ENCODE measurements at regions not wholly inside any gene's neighbourhood (a gene's known extent, or its start where the extent isn't known, plus 50 kb on each side); places are given as distances from the start of the nearest gene placed in this dataset.

DNA sequence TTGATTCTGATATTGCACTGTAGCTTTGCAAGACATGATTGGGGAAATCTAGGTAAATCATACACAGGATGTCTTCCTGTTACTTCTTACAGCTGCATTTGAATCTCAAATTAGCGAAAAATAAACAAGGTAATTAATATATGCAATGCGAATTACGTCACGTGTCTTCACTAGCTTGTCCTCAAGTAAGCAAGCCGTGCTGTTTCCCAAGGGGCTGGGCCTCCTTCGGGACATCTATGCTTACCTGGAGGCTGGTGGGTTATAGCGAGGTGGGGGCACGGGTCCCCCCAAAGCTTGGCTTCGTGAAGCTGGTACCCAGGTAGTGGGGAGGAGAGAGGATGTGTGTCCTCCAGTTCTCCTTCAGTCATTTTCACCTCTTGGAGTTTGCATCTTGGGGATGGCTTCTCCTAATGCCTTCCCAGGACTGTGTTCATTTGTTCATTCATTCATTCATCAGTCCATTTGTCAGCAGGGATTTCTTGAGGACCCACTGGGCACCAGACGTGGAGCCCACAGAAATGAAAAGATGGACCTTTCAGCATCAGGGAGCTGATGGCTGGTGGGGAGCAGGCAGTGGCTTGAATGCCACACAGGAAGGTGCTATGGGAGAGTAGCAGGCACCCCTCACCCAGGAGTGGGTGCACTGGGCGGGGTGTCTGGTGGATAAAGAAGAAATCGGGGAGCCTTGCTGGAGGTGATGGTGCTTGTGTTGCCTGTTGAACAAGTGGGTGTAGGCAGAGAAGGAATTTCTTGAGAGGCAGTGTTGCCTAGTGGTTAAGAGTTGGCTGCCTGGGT, 155.1 kb downstream of the GLI2 start:
- intact Hi-C loops (cut with DNase I) = no loop called here
- no peaks in the 10 kb centered on the region for H3K27me3 ChIP-seq
- H3K27ac ChIP-seq = no peak overlapping the region
- 89 to 95% (median 93%) methylated on average over 12 of the region's 12 CpGs for WGBS, 4 donors
- no peaks in the 10 kb centered on the region for H3K36me3 ChIP-seq (replicated peaks in 1 of 2)
- no peak for TF ChIP-seq POLR2A (IDR thresholded peaks at IDR 0.05)
- TF ChIP-seq, protein P1, sequence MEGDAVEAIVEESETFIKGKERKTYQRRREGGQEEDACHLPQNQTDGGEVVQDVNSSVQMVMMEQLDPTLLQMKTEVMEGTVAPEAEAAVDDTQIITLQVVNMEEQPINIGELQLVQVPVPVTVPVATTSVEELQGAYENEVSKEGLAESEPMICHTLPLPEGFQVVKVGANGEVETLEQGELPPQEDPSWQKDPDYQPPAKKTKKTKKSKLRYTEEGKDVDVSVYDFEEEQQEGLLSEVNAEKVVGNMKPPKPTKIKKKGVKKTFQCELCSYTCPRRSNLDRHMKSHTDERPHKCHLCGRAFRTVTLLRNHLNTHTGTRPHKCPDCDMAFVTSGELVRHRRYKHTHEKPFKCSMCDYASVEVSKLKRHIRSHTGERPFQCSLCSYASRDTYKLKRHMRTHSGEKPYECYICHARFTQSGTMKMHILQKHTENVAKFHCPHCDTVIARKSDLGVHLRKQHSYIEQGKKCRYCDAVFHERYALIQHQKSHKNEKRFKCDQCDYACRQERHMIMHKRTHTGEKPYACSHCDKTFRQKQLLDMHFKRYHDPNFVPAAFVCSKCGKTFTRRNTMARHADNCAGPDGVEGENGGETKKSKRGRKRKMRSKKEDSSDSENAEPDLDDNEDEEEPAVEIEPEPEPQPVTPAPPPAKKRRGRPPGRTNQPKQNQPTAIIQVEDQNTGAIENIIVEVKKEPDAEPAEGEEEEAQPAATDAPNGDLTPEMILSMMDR (IDR thresholded peaks at IDR 0.05) = no peak
- no peak for DNase-seq
- H3K9me3 ChIP-seq (replicated peaks in 1 of 3) = no peaks in the 10 kb centered on the region
- H3K4me1 ChIP-seq (replicated peaks in 1 of 2) = peaks cover 0 to 4% of the 10 kb centered on the region in 2 donors
- H3K4me3 ChIP-seq = no peak overlapping the region

DNA sequence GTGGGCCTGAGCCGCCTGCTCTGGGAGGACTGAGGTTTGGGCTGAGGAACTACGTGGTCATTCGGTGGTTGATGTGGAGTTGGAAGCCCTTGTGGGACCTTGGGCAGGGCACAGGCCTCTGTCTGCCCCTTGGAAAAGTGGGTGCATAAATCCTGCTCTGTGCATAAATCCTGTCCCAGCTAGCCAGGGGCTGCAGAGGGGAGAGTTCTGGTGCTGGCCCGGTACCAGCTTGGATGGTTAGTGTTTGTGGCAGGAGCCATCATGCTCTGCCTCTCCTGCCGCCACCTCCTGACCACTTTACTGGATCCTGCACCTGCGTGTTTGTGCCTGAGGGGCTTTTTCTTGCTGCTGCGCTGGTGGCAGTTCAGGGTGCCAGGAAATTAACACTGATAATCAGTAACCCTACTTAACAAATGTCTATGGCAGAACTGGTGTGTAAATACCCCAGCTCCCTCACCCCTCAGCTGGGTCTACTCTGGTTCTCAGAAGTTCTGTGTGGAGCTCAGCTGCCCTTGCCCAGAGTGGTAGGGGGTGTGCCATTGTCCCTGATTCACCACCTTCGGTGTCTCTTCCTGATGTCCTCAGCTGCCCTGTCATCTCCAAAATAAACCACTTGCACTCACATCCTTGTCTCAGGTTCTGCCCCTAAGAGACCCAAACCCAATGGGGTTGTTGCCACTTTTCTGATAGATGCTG, 156.8 kb downstream of the GLI2 start:
- TF ChIP-seq, protein P1 (IDR thresholded peaks at IDR 0.05) = no peak
- TF ChIP-seq POLR2A (IDR thresholded peaks at IDR 0.05) = no peak
- intact Hi-C loops (cut with DNase I) = no loop called here

DNA sequence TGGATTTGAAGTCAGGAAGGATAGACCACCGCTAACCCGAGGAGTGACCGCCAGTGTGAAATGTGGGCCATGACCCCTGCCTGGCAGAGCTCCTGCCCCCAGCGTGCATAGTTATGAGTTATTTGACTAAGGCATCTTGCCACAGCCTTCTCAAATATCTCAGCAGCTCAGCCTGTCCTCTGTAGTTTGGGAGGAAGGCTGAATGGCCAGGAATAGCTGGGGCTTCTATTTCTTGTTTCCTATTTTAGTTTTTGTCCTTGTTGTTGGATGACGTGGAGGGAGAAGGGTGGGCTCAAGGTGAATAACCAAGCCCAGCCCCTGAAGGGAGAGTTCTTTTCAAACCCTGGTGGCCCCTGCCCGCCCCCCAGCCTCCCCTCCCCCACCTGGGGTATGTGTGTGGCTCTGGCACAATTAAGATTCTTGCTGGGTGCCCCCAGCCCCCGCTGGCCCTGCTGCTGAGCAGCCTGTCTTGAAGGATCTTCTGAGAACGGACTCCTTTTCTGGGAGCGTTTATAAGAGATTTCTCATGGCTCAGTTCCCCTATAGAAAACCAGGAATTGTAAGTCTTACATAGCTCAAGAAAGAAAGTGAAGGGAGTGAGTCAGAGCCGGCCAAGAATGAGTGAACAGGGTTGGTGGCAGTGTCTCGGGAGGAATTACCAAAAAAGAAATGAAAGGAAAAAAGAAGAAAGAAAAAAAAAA, 157.4 kb downstream of the GLI2 start:
- Histone ChIP-seq H3K27me3 (no peaks in the 10 kb centered on the region), H3K27ac (peak overlapping the region in 3 of 5 donors; percentile 17 to 61 (median 42)), H3K36me3 (replicated peaks in 1 of 2) (no peaks in the 10 kb centered on the region), H3K9me3 (replicated peaks in 1 of 3) (no peaks in the 10 kb centered on the region), H3K4me1 (replicated peaks in 1 of 2) (peaks cover 0 to 4% of the 10 kb centered on the region in 2 donors), H3K4me3 (no peak overlapping the region)
- no peak for DNase-seq
- WGBS, 4 donors = 52 to 68% (median 60%) methylated on average over 11 of the region's 11 CpGs
- intact Hi-C loops (cut with DNase I) = no loop called here
- TF ChIP-seq, protein P1 (IDR thresholded peaks at IDR 0.05) = no peak
- no peak for TF ChIP-seq POLR2A (IDR thresholded peaks at IDR 0.05)

More for the DNA sequence above, 156.8 kb downstream of the GLI2 start:
- H3K9me3 ChIP-seq (replicated peaks in 1 of 3) = no peaks in the 10 kb centered on the region
- H3K4me3 ChIP-seq = no peak overlapping the region
- peaks cover 0 to 4% of the 10 kb centered on the region in 2 donors for H3K4me1 ChIP-seq (replicated peaks in 1 of 2)
- H3K27ac ChIP-seq = no peak overlapping the region
- H3K36me3 ChIP-seq (replicated peaks in 1 of 2) = no peaks in the 10 kb centered on the region
- DNase-seq = no peak
- H3K27me3 ChIP-seq = no peaks in the 10 kb centered on the region
- 92 to 98% (median 95%) methylated on average over 6 to 8 of the region's 8 CpGs for WGBS, 4 donors
